ENCODE measurements at regions not wholly inside any gene's neighbourhood (a gene's known extent, or its start where the extent isn't known, plus 50 kb on each side); places are given as distances from the start of the nearest gene placed in this dataset.

DNA sequence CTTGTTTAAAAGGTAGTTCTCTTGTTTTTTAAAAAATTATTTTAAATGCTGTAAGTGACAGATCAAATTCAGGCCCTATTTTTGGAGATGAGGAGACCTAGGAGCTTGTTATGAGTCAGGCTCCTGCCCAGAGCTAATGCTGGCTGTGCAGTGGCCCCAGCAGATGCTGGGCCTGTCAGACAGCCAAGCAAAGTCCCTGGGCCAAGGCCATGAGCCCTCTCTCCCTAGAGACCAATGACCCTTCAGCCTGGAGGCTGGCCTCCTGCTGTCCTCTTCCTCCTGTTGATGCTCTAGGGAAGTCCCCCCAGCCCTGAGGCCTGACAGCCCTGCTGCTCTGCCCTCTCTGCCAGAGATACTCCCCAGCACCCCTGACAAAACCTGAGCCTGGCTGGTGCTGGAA is 128.1 kb upstream of the CTTNBP2NL start:
- no peak for DNase-seq

- no peak for DNase-seq
Measured at GRCh38 chr1:112268408-112268807, 127.6 kb upstream of the CTTNBP2NL start.

DNA sequence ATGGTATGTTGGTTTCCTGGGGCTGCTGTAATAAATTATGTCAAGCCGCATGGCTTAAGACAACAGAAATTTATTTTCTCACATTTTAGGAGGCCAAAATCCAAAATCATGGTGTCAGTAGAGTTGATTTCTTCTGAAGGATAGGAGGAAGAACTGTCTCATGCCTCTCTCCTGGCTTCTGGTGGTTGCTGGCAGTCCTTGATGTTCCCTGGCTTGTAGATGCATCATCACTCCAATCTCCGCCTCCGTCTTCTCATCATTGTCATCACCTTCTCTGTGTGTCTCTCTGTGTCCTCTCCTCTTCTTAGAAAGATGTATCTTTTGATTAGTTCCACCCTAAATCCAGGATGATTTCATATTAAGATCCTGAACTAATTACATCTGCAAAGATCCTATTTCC is 124.7 kb upstream of the CTTNBP2NL start:
- no peak for DNase-seq

- DNase-seq: no peak
Measured at GRCh38 chr1:112272101-112272772, 123.8 kb upstream of the CTTNBP2NL start.

DNA sequence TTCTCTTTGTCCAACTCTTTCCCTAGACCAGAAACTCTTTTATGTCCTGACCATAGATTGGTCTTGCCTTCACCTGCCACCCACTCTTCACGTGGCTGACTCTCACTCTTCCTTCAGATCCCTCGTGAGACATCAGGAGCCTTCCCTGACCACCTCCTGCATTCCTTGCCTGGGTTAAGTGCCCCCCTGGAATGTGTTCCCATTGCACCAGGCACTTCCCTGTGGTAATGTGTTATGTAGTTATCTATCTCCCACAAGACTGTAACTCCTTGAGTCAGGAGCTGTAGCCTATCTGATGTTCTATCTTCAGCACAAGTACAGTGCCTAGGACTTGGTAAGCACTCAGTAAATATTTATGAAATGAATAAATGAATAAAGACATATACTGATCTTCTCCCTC is 111.2 kb upstream of the CTTNBP2NL start:
- no peak for DNase-seq

DNA sequence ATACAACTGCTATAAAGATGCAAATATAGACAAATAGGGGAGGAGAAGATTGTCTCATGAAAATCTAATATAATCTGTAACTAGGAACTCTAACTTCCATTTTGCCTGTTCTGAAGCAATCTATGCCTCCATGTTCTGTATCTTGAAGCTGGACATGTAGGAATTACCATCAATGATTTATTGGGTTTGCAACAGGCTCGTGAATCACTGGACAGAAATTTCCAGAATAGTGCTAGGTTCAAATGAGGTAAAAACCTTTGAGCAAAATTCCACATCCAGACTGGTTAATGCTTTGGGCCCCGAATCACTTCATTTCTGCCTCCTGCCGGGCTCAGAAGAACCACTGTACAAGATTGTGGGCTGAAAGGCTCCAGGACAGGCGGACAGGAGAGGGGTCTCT is 110.7 kb upstream of the CTTNBP2NL start:
- DNase-seq: no peak

GRCh38 chr1:112285746-112286145 is 110.3 kb upstream of the CTTNBP2NL start:
- no peak for DNase-seq

DNA sequence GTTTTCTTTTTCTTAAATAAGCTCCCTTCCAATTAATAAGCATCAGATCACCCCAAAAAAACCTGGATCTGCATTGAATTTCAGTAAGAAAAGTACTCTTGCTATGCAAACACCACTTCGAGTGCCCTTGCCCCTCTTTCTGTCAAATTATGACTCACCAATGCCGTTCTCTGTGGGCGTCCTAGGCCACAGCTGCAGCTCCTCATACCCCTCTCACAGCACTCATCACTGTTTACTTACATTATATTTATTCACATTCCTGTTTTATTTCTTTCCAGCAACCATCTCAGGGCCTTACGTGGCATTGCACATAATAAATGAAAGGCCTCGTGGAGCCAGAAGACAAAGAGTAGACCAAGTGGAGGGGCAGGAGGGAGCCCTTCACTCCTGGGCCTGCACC is 99.1 kb upstream of the CTTNBP2NL start:
- DNase-seq: no peak

DNA sequence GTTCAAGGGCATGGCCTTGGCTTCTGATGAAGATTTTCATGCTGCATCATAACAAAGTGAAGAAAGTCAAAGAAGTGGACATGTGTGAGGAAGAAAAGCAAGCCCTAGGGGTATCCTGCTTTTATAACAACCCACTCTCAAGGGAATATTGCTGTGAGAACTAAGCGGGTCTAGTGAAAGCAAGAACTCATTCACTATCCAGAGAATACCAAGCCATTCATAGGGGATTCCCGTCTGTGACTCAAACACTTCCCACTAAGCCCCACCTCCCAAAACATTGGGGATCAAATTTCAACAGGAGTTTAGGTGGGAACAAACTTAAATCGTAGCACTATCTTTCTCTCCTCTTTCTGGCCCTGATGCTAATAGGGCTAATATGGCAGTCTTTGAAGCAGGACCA is 98.5 kb upstream of the CTTNBP2NL start:
- DNase-seq: no peak

- peak; percentile 42 for DNase-seq
Measured at GRCh38 chr1:112298558-112298957, 97.5 kb upstream of the CTTNBP2NL start.

DNA sequence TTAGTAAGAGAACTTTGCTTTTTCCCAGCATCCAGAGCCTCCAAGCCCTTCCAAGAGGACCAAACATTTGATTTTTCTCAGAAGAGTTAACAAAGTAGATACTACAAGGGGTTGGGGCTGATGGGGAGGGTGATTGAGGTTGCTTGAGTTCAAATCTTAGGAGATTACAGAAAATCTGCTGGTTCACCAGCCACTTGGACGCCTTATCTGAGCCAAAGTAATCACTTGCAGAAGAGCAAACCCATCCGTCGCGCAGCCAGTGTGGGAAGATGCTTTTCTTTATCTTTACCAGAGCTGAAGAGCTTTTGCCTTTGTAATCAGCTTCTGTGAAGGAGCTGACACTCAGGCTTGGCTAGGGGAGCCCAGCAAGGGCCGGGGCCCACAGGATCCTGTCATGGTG is 91.9 kb upstream of the CTTNBP2NL start:
- no peak for DNase-seq

GRCh38 chr1:112304612-112305011 is 91.4 kb upstream of the CTTNBP2NL start:
- DNase-seq: no peak

DNA sequence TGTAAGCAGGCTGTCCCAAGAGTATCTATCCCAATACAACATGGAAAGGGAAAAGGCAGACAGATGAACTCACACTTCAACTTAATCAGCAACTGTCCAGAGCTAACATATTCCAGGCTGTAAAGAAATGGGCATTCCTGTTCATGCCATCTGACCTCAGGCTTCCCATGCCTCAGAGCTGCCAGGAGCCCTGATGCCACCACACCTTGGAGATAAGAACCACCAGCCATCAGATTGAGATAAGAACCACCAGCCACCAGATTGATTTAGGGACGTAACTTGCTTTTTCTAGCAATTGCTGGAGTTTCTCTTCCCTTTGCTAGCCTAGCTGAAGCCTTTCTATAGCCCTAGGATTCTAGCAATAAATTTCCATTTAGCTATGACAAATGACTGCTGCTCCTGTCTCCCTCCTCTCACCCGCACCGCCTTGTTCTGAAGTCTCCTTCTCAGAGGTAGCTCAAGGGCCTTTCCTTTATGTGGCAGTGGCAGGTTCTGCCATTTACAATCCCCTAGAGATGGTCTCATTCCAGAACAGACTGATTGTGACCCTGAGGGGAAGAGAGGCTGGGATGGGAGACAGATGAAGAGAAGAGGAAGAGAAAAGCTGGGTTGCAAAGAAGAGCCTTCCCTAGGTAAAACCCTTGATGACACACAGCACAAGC is 88.0 kb upstream of the CTTNBP2NL start:
- no peak for DNase-seq

GRCh38 chr1:112308716-112309115 is 87.3 kb upstream of the CTTNBP2NL start:
- no peak for DNase-seq

- DNase-seq: no peak
Measured at GRCh38 chr1:112309499-112309898, 86.5 kb upstream of the CTTNBP2NL start.

GRCh38 chr1:112312315-112312714 is 83.7 kb upstream of the CTTNBP2NL start:
- DNase-seq: no peak

GRCh38 chr1:112312879-112313278 is 83.1 kb upstream of the CTTNBP2NL start:
- no peak for DNase-seq

DNA sequence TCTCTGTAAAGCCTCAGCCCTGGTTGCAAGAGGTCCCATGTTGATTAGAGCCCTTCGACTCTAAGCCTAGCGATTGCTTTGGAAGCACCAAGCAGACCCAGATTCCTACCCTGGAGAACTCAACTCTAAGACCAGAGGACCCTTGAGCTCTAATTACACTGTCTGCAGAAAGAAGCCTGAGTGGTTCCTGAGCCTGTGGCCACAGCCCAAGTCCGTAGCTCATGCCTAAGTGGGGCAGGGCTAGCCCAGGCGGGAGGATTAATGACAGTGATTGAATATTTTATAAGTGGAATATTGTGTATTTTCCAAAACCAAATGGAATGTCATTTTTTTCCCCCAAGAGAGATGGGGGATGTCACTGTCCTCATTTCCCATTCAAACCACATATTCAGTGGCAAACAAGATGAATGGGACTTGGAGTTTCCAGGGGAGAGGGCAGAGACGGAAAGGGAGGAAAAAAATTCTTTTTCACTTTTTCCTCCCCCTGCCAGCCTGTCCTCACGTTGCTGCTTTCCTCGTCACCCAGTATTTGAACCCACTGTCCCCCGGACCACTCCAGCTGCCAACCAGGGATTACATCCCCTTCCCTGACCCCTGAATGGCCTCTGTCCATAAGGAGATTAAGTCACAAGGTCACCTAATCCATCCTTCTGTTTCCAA is 79.6 kb upstream of the CTTNBP2NL start:
- DNase-seq: no peak

GRCh38 chr1:112317140-112317539 is 78.9 kb upstream of the CTTNBP2NL start:
- DNase-seq: no peak

GRCh38 chr1:112317611-112318062 is 78.4 kb upstream of the CTTNBP2NL start:
- no peak for DNase-seq

DNA sequence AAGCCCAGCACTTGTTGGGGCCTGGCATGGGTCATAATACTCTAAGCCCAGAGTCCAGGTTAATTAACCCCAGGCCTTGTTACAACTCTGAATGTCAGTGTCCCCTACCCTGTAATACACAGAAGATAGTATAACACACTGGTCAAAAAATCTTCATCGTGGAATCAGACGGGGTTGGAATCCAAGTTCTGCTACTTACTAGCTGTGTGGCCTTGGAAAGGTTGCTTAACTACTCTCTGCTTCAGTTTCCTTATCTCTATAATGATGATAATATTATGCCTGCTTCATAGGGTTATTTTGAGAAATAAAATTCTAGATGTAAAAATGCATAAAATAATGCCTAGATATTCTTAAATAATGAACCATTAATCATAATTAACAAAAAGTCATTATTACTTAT is 77.8 kb upstream of the CTTNBP2NL start:
- no peak for DNase-seq

- DNase-seq: no peak
Measured at GRCh38 chr1:112318698-112319370, 77.2 kb upstream of the CTTNBP2NL start.

DNA sequence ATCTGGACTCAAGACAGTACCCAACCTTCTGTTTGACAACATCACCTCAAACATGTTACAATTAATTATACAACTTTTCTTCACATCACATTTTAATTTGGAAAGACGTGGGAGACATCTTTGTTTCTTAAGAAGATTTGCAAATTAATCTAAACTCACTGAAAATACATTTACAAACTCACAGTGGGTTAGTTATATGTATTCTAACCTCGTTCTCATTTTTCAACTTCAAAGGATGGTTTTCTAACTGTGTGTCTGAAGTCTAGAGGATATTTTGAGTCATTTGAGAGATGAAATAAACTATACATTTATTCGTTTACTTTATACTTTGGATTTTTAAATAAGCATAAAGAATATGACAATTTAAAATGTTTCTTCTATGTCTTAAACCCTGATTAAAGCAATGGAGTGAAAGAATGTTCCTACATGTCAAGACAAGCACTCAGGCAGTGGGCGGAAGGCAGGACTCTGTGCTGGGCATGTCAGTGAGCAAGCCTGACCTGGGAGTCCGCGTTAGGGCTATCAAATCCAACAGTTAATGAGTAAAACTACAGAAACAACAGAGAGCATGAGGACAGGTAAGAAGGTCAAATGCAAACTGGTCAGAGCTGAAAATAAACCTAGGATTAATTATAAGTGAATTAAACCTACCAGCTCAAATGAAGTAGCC is 76.5 kb upstream of the CTTNBP2NL start:
- DNase-seq: no peak
